ENCODE measurements at regions not wholly inside any gene's neighbourhood (a gene's known extent, or its start where the extent isn't known, plus 50 kb on each side); places are given as distances from the start of the nearest gene placed in this dataset.

GRCh38 chr12:47547077-47547476 is 158.8 kb downstream of the RPAP3 start:
- ChIA-PET POLR2A (no interaction called here), CTCF (interaction anchor here (1.0 kb wide), 1 partner anchor 139 kb away, joined by 3 read pairs; no protein-coding TSS in a partner anchor)
- no peak for DNase-seq (ENCODE audit: extremely low spot score)
- TF ChIP-seq L3MBTL2 (conservative IDR thresholded peaks at IDR 0.05) (no peak), LEF1 (IDR thresholded peaks at IDR 0.05; ENCODE audit: borderline replicate concordance) (no peak), FOXK2 (IDR thresholded peaks at IDR 0.05) (no peak), BHLHE40 (IDR thresholded peaks at IDR 0.05; ENCODE audit: borderline replicate concordance) (no peak), CTBP1 (IDR thresholded peaks at IDR 0.05; ENCODE audit: borderline replicate concordance) (no peak), PKNOX1 (IDR thresholded peaks at IDR 0.05) (no peak), ZNF384 (IDR thresholded peaks at IDR 0.05) (no peak), FOXA1 (IDR thresholded peaks at IDR 0.05) (no peak), ELF4 (IDR thresholded peaks at IDR 0.05) (no peak), ARNT (IDR thresholded peaks at IDR 0.05) (no peak), SUZ12 (IDR thresholded peaks at IDR 0.05) (no peak), TARDBP (IDR thresholded peaks at IDR 0.05) (no peak), NFRKB (IDR thresholded peaks at IDR 0.05) (no peak), HDGF (IDR thresholded peaks at IDR 0.05; ENCODE audit: borderline replicate concordance) (no peak), FOXM1 (IDR thresholded peaks at IDR 0.05; ENCODE audit: borderline replicate concordance) (no peak), SP1 (IDR thresholded peaks at IDR 0.05) (no peak)

- POLR2A ChIA-PET = no interaction called here
- TF ChIP-seq FOXA1 (IDR thresholded peaks at IDR 0.05) (no peak), TARDBP (IDR thresholded peaks at IDR 0.05) (no peak), SUZ12 (IDR thresholded peaks at IDR 0.05) (no peak), BHLHE40 (IDR thresholded peaks at IDR 0.05; ENCODE audit: borderline replicate concordance) (no peak)
- CTCF ChIA-PET = no interaction called here
- no peak for DNase-seq (ENCODE audit: extremely low spot score)
Observed at GRCh38 chr12:47545938-47546609, 159.8 kb downstream of the RPAP3 start.

- POLR2A ChIA-PET = no interaction called here
- TF ChIP-seq L3MBTL2 (conservative IDR thresholded peaks at IDR 0.05) (no peak), FOXK2 (IDR thresholded peaks at IDR 0.05) (no peak), LEF1 (IDR thresholded peaks at IDR 0.05; ENCODE audit: borderline replicate concordance) (no peak), FOXA1 (IDR thresholded peaks at IDR 0.05) (no peak), SP1 (IDR thresholded peaks at IDR 0.05) (no peak), ZNF384 (IDR thresholded peaks at IDR 0.05) (no peak), PKNOX1 (IDR thresholded peaks at IDR 0.05) (no peak), NFRKB (IDR thresholded peaks at IDR 0.05) (no peak), BHLHE40 (IDR thresholded peaks at IDR 0.05; ENCODE audit: borderline replicate concordance) (no peak), ARNT (IDR thresholded peaks at IDR 0.05) (no peak), SUZ12 (IDR thresholded peaks at IDR 0.05) (no peak), ELF4 (IDR thresholded peaks at IDR 0.05) (no peak), CTBP1 (IDR thresholded peaks at IDR 0.05; ENCODE audit: borderline replicate concordance) (no peak), HDGF (IDR thresholded peaks at IDR 0.05; ENCODE audit: borderline replicate concordance) (no peak), TARDBP (IDR thresholded peaks at IDR 0.05) (no peak), FOXM1 (IDR thresholded peaks at IDR 0.05; ENCODE audit: borderline replicate concordance) (no peak)
- no peak for DNase-seq (ENCODE audit: extremely low spot score)
- CTCF ChIA-PET = no interaction called here
Observed at GRCh38 chr12:47534695-47535094, 171.1 kb downstream of the RPAP3 start.

- ChIA-PET CTCF (no interaction called here), POLR2A (no interaction called here)
- TF ChIP-seq SUZ12 (IDR thresholded peaks at IDR 0.05) (no peak), ZNF384 (IDR thresholded peaks at IDR 0.05) (no peak), LEF1 (IDR thresholded peaks at IDR 0.05; ENCODE audit: borderline replicate concordance) (no peak), BHLHE40 (IDR thresholded peaks at IDR 0.05; ENCODE audit: borderline replicate concordance) (no peak), SP1 (IDR thresholded peaks at IDR 0.05) (no peak), NFRKB (IDR thresholded peaks at IDR 0.05) (no peak), FOXK2 (IDR thresholded peaks at IDR 0.05) (no peak), ARNT (IDR thresholded peaks at IDR 0.05) (no peak), PKNOX1 (IDR thresholded peaks at IDR 0.05) (no peak), FOXM1 (IDR thresholded peaks at IDR 0.05; ENCODE audit: borderline replicate concordance) (no peak), CTBP1 (IDR thresholded peaks at IDR 0.05; ENCODE audit: borderline replicate concordance) (no peak), HDGF (IDR thresholded peaks at IDR 0.05; ENCODE audit: borderline replicate concordance) (no peak), ELF4 (IDR thresholded peaks at IDR 0.05) (no peak), TARDBP (IDR thresholded peaks at IDR 0.05) (no peak), FOXA1 (IDR thresholded peaks at IDR 0.05) (no peak), L3MBTL2 (conservative IDR thresholded peaks at IDR 0.05) (no peak)
- DNase-seq (ENCODE audit: extremely low spot score) = no peak
Observed at GRCh38 chr12:47530050-47530449, 175.8 kb downstream of the RPAP3 start.

GRCh38 chr12:47527816-47528215 is 178.0 kb downstream of the RPAP3 start:
- TF ChIP-seq PKNOX1 (IDR thresholded peaks at IDR 0.05) = no peak
- TF ChIP-seq TARDBP (IDR thresholded peaks at IDR 0.05) = no peak
- TF ChIP-seq NFRKB (IDR thresholded peaks at IDR 0.05) = no peak
- TF ChIP-seq SP1 (IDR thresholded peaks at IDR 0.05) = no peak
- TF ChIP-seq CTBP1 (IDR thresholded peaks at IDR 0.05; ENCODE audit: borderline replicate concordance) = no peak
- no peak for TF ChIP-seq L3MBTL2 (conservative IDR thresholded peaks at IDR 0.05)
- TF ChIP-seq FOXM1 (IDR thresholded peaks at IDR 0.05; ENCODE audit: borderline replicate concordance) = no peak
- CTCF ChIA-PET = no interaction called here
- POLR2A ChIA-PET = no interaction called here
- DNase-seq (ENCODE audit: extremely low spot score) = no peak

Data from HEK293T (cell line).